ENCODE measurements at regions not wholly inside any gene's neighbourhood (a gene's known extent, or its start where the extent isn't known, plus 50 kb on each side); places are given as distances from the start of the nearest gene placed in this dataset.
A peak's percentile ranks its signal among the peaks of the same experiment; 100 is the strongest.

GRCh38 chr2:71785516-71785981 is 332.2 kb downstream of the DYSF start:
- DNase-seq, result no peak

GRCh38 chr2:71784734-71785511 is 331.6 kb downstream of the DYSF start:
- DNase-seq, result peak; percentile 89

- no peak for DNase-seq
Observed at GRCh38 chr2:71783815-71784214, 330.5 kb downstream of the DYSF start.

GRCh38 chr2:71783215-71783614 is 329.9 kb downstream of the DYSF start:
- DNase-seq, result no peak

GRCh38 chr2:71782323-71782722 is 329.0 kb downstream of the DYSF start:
- no peak for DNase-seq

GRCh38 chr2:71781695-71782228 is 328.4 kb downstream of the DYSF start:
- no peak for DNase-seq

- DNase-seq, result no peak
Observed at GRCh38 chr2:71780162-71780561, 326.8 kb downstream of the DYSF start.

- DNase-seq, result no peak
Observed at GRCh38 chr2:71779774-71780105, 326.4 kb downstream of the DYSF start.

- DNase-seq, result no peak
Observed at GRCh38 chr2:71778936-71779773, 325.8 kb downstream of the DYSF start.

- DNase-seq, result no peak
Observed at GRCh38 chr2:71778514-71778913, 325.2 kb downstream of the DYSF start.

GRCh38 chr2:71777946-71778345 is 324.6 kb downstream of the DYSF start:
- DNase-seq, result no peak

- no peak for DNase-seq
Observed at GRCh38 chr2:71776227-71776626, 322.9 kb downstream of the DYSF start.

- DNase-seq, result no peak
Observed at GRCh38 chr2:71773218-71773617, 319.9 kb downstream of the DYSF start.

- DNase-seq, result no peak
Observed at GRCh38 chr2:71772510-71773172, 319.3 kb downstream of the DYSF start.

- DNase-seq, result no peak
Observed at GRCh38 chr2:71767663-71768062, 314.3 kb downstream of the DYSF start.

GRCh38 chr2:71759060-71759459 is 305.7 kb downstream of the DYSF start:
- DNase-seq, result no peak

- DNase-seq, result no peak
Observed at GRCh38 chr2:71757351-71757750, 304.0 kb downstream of the DYSF start.

- no peak for DNase-seq
Observed at GRCh38 chr2:71756280-71756906, 303.0 kb downstream of the DYSF start.

GRCh38 chr2:71751590-71751989 is 298.2 kb downstream of the DYSF start:
- DNase-seq, result no peak

- DNase-seq, result no peak
Observed at GRCh38 chr2:71749671-71750101, 296.3 kb downstream of the DYSF start.

- no peak for DNase-seq
Observed at GRCh38 chr2:71748227-71748626, 294.9 kb downstream of the DYSF start.

GRCh38 chr2:71747559-71747958 is 294.2 kb downstream of the DYSF start:
- DNase-seq, result no peak

GRCh38 chr2:71746946-71747501 is 293.7 kb downstream of the DYSF start:
- DNase-seq, result no peak

Measured in 8988T (cell line).